ENCODE measurements at regions not wholly inside any gene's neighbourhood (a gene's known extent, or its start where the extent isn't known, plus 50 kb on each side); places are given as distances from the start of the nearest gene placed in this dataset.

DNA sequence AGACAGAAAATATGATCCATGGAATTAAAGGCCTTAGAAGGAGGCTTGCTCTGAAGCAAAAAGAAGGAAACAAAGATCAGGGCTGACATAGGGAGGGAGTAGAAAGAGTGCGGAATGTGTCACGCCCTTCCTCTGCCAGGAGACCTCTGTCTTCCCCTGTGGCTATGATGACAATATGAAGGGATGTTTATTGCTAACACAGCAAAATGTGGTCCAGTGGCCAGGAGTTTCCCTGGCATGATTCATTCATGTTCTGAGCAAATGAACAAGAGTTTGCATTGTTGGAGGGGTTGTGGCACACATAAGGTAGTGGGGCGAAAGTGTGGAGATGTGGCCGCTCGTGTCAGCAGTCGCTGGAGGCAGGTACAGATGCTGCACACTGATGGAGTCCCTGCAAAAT, 169.4 kb downstream of the SHQ1 start:
- Histone ChIP-seq H3K27ac (ENCODE audit: low read length) (no peak overlapping the region), H3K4me3 (ENCODE audit: low read length) (no peak overlapping the region), H3K36me3 (ENCODE audit: control insufficient read depth, insufficient read depth, low read length) (no peaks in the 10 kb centered on the region), H3K4me1 (ENCODE audit: control insufficient read depth, insufficient read depth, low read length) (peaks cover 13% of the 10 kb centered on the region), H3K27me3 (ENCODE audit: control insufficient read depth, insufficient read depth, low read length) (no peaks in the 10 kb centered on the region), H3K9me3 (replicated peaks; ENCODE audit: control insufficient read depth, low read depth, low read length) (peaks cover 4% of the 10 kb centered on the region)
- 92% methylated on average over 2 of the region's 6 CpGs for WGBS (ENCODE audit: insufficient coverage)
- DNase-seq: no peak

DNA sequence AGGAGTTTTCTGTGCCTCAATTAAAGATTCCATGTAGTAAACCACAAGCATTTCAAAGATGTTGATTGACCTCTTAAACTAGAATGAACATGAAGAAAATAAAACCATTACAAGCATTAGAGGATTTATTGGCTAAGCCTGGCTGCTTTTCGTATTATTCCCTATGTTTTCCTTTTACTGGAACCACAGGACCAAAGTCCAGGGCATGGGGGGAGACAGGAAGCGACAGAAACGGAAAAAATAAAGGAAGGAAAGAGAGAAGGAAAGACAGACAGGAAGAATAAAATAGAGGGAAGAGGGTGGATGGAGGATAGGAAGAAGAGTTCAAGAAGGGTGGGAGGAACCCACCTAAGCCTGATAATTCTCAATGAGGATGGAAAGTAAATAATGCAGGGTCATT, 169.9 kb downstream of the SHQ1 start:
- H3K4me1 ChIP-seq (ENCODE audit: control insufficient read depth, insufficient read depth, low read length): peaks cover 13% of the 10 kb centered on the region

DNA sequence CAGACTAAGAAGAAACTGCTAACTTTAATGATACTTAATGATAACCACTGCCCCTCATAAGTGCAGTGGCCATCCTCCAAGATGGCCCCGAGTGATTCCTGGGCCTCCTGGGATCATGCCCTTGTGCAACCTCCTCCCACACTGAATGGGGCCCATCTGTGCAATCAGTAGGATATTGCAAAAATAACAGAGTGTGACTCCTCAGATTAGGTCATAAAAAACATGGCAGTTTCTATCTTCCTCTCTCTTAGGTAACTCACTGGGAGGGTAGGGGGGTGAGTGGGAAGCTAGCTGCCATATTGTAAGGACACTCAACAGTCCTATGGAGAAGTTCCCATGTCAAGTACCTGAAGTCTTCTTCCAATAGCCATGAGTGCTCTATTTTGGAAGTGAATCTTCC, 173.0 kb downstream of the SHQ1 start:
- Histone ChIP-seq H3K36me3 (ENCODE audit: control insufficient read depth, insufficient read depth, low read length) (no peaks in the 10 kb centered on the region), H3K4me3 (ENCODE audit: low read length) (no peak overlapping the region), H3K4me1 (ENCODE audit: control insufficient read depth, insufficient read depth, low read length) (peaks cover 11% of the 10 kb centered on the region), H3K27me3 (ENCODE audit: control insufficient read depth, insufficient read depth, low read length) (no peaks in the 10 kb centered on the region), H3K27ac (ENCODE audit: low read length) (no peak overlapping the region), H3K9me3 (replicated peaks; ENCODE audit: control insufficient read depth, low read depth, low read length) (peaks cover 4% of the 10 kb centered on the region)
- no CpG with 5 or more reads among the region's 1 CpG for WGBS (ENCODE audit: insufficient coverage)
- DNase-seq: no peak

More for the DNA sequence above, 169.9 kb downstream of the SHQ1 start:
- DNase-seq: no peak
- H3K4me3 ChIP-seq (ENCODE audit: low read length): no peak overlapping the region
- WGBS (ENCODE audit: insufficient coverage): 51% methylated on average over 2 of the region's 3 CpGs
- H3K9me3 ChIP-seq (replicated peaks; ENCODE audit: control insufficient read depth, low read depth, low read length): peaks cover 4% of the 10 kb centered on the region
- H3K36me3 ChIP-seq (ENCODE audit: control insufficient read depth, insufficient read depth, low read length): no peaks in the 10 kb centered on the region
- no peaks in the 10 kb centered on the region for H3K27me3 ChIP-seq (ENCODE audit: control insufficient read depth, insufficient read depth, low read length)
- H3K27ac ChIP-seq (ENCODE audit: low read length): no peak overlapping the region

DNA sequence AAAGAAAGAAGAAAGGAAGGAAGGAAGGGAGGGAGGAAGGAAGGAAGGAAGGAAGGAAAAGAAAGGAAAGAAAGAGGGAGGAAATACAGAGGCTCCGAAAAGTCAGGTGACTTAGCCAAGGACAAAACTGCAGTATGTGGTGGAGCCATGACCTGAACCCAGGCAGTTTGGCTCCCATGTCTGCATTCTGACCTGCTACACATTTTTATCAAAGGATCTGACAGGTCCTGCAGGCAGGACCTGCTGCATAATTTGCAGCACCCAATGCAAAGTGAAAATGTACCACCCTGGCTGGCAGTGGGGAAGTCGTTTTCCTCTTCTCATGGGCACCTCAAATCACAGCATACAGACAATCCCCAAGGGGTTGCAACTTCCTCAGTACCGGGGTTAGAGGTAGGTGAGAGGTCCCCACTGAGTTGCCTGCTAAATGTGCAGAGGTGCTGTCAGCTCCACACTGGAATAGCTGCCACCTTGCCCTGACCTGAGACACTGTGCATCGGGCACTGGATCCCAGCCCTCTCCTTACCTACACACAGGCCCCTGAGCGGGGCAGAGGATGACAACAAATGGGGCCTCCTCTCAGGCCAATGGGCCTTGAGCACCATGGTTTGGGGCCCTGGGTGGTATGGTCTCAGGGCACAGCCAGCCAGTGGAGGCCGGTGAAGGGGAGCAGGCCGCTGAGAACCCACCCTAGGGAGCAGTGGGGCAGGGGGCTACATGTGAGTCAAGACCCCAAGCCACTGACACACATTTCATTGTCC, 175.1 kb downstream of the SHQ1 start:
- WGBS (ENCODE audit: insufficient coverage): 86% methylated on average over 3 of the region's 7 CpGs
- Histone ChIP-seq H3K36me3 (ENCODE audit: control insufficient read depth, insufficient read depth, low read length) (no peaks in the 10 kb centered on the region), H3K4me1 (ENCODE audit: control insufficient read depth, insufficient read depth, low read length) (peaks cover 4% of the 10 kb centered on the region), H3K9me3 (replicated peaks; ENCODE audit: control insufficient read depth, low read depth, low read length) (peaks cover 4% of the 10 kb centered on the region), H3K4me3 (ENCODE audit: low read length) (no peak overlapping the region), H3K27me3 (ENCODE audit: control insufficient read depth, insufficient read depth, low read length) (no peaks in the 10 kb centered on the region), H3K27ac (ENCODE audit: low read length) (no peak overlapping the region)
- DNase-seq: no peak

DNA sequence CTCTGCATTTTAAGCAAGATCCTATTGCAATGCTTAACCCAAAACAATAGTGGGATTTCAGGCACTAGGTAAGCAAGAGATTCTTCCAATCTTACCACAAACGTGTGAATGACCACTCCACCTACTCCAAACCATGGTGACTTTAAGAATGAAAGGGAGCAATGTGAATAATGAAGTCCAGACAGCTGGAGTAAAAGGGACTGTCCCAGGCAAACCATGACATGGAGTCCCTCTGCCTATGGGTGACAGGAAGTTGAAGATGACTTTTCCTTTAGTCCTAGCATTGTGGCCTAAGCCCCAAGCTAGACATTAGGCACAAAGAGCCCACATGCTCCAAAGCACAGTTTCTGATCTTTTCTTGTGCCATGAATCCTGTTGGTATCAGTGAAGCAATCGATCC, 179.0 kb downstream of the SHQ1 start:
- WGBS (ENCODE audit: insufficient coverage): no CpG with 5 or more reads among the region's 2 CpGs
- no peaks in the 10 kb centered on the region for H3K36me3 ChIP-seq (ENCODE audit: control insufficient read depth, insufficient read depth, low read length)
- H3K27me3 ChIP-seq (ENCODE audit: control insufficient read depth, insufficient read depth, low read length): no peaks in the 10 kb centered on the region
- no peak for DNase-seq
- no peak overlapping the region for H3K4me3 ChIP-seq (ENCODE audit: low read length)
- no peak overlapping the region for H3K27ac ChIP-seq (ENCODE audit: low read length)
- H3K9me3 ChIP-seq (replicated peaks; ENCODE audit: control insufficient read depth, low read depth, low read length): no peaks in the 10 kb centered on the region
- peaks cover 2% of the 10 kb centered on the region for H3K4me1 ChIP-seq (ENCODE audit: control insufficient read depth, insufficient read depth, low read length)

DNA sequence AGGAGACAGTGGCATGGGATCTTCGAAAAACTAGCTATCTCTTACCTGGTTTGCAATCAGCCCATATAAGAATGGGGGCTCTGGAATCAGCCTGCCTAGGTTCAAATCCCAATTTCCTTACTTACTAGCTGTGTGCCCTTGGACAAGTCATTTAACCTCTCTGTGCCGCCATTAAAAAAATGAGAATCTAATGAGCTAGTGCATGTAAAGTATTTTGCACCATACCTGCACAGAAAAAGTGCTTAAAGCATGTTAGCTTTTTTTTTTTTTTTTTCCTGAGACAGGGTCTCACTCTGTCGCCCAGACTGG, 181.8 kb downstream of the SHQ1 start:
- H3K27ac ChIP-seq (ENCODE audit: low read length): no peak overlapping the region
- no peaks in the 10 kb centered on the region for H3K36me3 ChIP-seq (ENCODE audit: control insufficient read depth, insufficient read depth, low read length)
- WGBS (ENCODE audit: insufficient coverage): no CpG with 5 or more reads among the region's 3 CpGs
- no peaks in the 10 kb centered on the region for H3K9me3 ChIP-seq (replicated peaks; ENCODE audit: control insufficient read depth, low read depth, low read length)
- peaks cover 9% of the 10 kb centered on the region for H3K4me1 ChIP-seq (ENCODE audit: control insufficient read depth, insufficient read depth, low read length)
- H3K27me3 ChIP-seq (ENCODE audit: control insufficient read depth, insufficient read depth, low read length): no peaks in the 10 kb centered on the region
- no peak overlapping the region for H3K4me3 ChIP-seq (ENCODE audit: low read length)
- no peak for DNase-seq

DNA sequence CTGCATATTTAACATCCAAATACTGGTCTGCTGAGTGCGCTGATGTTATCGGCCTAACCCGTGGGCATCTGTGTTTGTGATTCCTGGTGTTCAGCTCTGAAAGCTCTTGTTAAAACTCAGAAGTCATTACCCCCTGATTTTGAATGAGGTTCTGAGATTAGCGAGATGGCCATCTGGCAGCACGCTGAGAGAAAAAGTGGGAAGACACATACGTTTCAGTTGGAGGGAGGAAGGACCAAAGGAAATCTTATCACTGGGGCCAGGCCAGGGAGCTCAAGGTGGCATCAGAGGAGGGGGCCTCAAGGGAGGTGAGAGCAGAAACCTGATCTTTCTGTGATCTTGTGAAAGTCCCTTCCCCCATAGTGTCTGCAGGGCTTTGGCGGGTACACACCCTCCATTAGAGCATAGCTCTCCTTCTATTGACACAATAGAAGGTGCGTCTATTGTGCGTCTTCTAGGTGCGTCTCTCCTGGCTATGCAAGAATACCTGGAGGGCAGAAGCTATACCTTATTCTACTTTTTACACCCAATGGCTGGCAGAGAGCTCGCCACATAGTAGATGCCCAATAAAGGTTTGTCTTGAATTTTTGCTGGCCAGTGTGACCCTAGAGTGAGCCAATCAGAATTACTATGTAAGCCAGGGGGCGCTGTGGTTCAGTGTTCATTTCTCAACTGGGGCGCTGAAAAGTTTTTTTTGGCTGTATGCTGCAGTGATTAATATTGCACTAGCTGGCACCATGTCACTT, 182.4 kb downstream of the SHQ1 start:
- Histone ChIP-seq H3K4me1 (ENCODE audit: control insufficient read depth, insufficient read depth, low read length) (peaks cover 11% of the 10 kb centered on the region), H3K9me3 (replicated peaks; ENCODE audit: control insufficient read depth, low read depth, low read length) (no peaks in the 10 kb centered on the region), H3K36me3 (ENCODE audit: control insufficient read depth, insufficient read depth, low read length) (no peaks in the 10 kb centered on the region), H3K4me3 (ENCODE audit: low read length) (no peak overlapping the region), H3K27me3 (ENCODE audit: control insufficient read depth, insufficient read depth, low read length) (no peaks in the 10 kb centered on the region), H3K27ac (ENCODE audit: low read length) (no peak overlapping the region)
- 52% methylated on average over 11 of the region's 13 CpGs for WGBS (ENCODE audit: insufficient coverage)
- no peak for DNase-seq

DNA sequence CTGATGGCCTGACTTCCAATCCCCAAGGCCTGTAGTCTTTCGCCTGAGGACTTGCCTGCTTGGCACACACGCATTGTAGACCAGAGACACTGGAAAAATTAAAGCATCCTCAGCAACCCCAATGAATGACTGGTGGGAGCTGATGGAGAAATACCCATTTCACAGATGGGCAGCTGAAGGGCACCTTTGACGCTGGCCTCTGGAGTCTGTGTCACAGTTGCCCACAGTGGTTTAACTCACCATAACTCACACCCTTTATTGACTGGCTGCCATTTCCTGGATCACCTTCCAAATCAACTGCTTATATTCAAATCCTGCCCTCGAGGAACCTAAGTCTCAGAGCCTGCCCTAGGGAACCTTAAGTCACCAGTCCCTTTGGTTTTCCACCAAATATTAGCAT, 183.1 kb downstream of the SHQ1 start:
- Histone ChIP-seq H3K27ac (ENCODE audit: low read length) (no peak overlapping the region), H3K9me3 (replicated peaks; ENCODE audit: control insufficient read depth, low read depth, low read length) (no peaks in the 10 kb centered on the region), H3K4me1 (ENCODE audit: control insufficient read depth, insufficient read depth, low read length) (peaks cover 17% of the 10 kb centered on the region), H3K27me3 (ENCODE audit: control insufficient read depth, insufficient read depth, low read length) (no peaks in the 10 kb centered on the region), H3K4me3 (ENCODE audit: low read length) (no peak overlapping the region), H3K36me3 (ENCODE audit: control insufficient read depth, insufficient read depth, low read length) (no peaks in the 10 kb centered on the region)
- WGBS (ENCODE audit: insufficient coverage): 100% methylated on average over 1 of the region's 4 CpGs
- no peak for DNase-seq

DNA sequence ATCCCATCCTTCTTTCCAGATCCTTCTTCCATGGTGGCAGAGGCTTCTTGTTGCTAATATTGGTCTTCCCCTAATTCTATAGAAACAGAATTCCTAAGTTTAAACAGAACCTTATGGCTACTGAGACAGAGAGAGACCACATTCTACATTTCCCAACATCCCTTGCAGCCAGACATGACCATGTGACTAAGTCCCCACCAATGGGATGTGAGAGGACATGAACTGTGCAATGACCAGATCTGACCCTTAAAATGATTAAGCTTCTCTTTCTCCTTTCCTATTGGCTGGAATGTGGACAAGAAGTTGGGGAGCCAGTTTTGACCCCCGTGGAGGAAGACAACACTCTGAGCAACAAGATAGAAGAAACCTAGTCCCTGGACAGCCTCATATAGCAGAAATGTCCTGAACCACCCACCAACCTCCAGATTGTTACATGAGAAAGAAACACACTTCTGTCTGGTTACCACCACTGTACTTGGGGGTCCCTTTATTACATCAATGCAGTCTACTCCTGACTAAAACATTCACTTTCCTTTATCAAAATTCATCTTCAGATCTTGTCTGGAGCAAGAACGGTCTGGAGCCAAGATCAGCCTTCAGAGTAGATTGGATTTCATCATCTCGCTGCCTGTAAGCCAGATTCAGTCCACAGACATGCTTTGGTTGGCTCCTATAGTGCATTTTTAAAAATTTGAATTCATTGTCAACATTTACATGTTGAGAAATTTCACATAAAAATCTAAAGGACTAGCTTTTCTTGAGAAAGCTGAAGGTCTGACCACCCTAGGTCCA, 183.9 kb downstream of the SHQ1 start:
- Histone ChIP-seq H3K27me3 (ENCODE audit: control insufficient read depth, insufficient read depth, low read length) (no peaks in the 10 kb centered on the region), H3K4me1 (ENCODE audit: control insufficient read depth, insufficient read depth, low read length) (peaks cover 24% of the 10 kb centered on the region), H3K4me3 (ENCODE audit: low read length) (no peak overlapping the region), H3K27ac (ENCODE audit: low read length) (no peak overlapping the region), H3K36me3 (ENCODE audit: control insufficient read depth, insufficient read depth, low read length) (no peaks in the 10 kb centered on the region), H3K9me3 (replicated peaks; ENCODE audit: control insufficient read depth, low read depth, low read length) (no peaks in the 10 kb centered on the region)
- 86% methylated on average over 2 of the region's 3 CpGs for WGBS (ENCODE audit: insufficient coverage)
- no peak for DNase-seq

DNA sequence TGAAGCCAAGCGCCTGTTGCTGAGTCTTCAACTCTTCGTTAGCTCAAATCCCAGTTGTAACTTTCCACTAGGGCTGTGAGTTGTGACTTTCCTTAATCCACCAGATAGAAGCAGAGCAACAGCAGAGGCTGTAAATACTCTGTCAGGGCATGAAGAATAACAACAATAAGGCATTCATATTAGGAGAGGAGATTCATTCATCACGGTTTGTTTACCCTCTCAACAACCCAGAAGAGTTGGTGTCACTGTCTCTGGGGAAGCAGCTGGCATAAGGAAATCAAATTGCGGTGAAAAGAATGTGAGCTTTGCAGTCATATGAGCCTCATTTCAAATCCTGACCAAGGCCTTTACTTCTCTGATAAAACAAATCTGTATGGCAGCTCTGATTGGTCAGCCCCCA, 184.8 kb downstream of the SHQ1 start:
- H3K4me3 ChIP-seq (ENCODE audit: low read length): no peak overlapping the region
- peaks cover 2% of the 10 kb centered on the region for H3K27me3 ChIP-seq (ENCODE audit: control insufficient read depth, insufficient read depth, low read length)
- H3K4me1 ChIP-seq (ENCODE audit: control insufficient read depth, insufficient read depth, low read length): peaks cover 26% of the 10 kb centered on the region
- H3K9me3 ChIP-seq (replicated peaks; ENCODE audit: control insufficient read depth, low read depth, low read length): no peaks in the 10 kb centered on the region
- 90% methylated on average over 2 of the region's 4 CpGs for WGBS (ENCODE audit: insufficient coverage)
- peak overlapping the region; percentile 37 for H3K27ac ChIP-seq (ENCODE audit: low read length)
- DNase-seq: peak; percentile 70
- no peaks in the 10 kb centered on the region for H3K36me3 ChIP-seq (ENCODE audit: control insufficient read depth, insufficient read depth, low read length)

All from muscle of leg (tissue), 3 donors.